Endodermal cell (in vitro differentiated cells): ENCODE measurements at regions not wholly inside any gene's neighbourhood (a gene's known extent, or its start where the extent isn't known, plus 50 kb on each side); places are given as distances from the start of the nearest gene placed in this dataset.

ENCODE experiments used
- DNase-seq: peaks from one replicate; pipeline ENCODE4 v3.0.0-alpha.2; 2017
- H3K27ac ChIP-seq: 2 replicates; pipeline ENCODE4 v1.5.1; 2013; ENCODE audit warnings: mild to moderate bottlenecking, low read depth, low read length, moderate library complexity
- H3K27me3 ChIP-seq: 2 replicates; pipeline ENCODE4 v1.6.1; 2013; ENCODE audit warnings: mild to moderate bottlenecking, low read length, moderate library complexity; ENCODE audit not compliant: insufficient read depth, control insufficient read depth, poor library complexity, severe bottlenecking
- H3K36me3 ChIP-seq: 2 replicates; pipeline ENCODE4 v1.7.0; 2013; ENCODE audit warnings: mild to moderate bottlenecking, low read length, moderate library complexity; ENCODE audit not compliant: control insufficient read depth, insufficient read depth
- H3K4me1 ChIP-seq: one replicate; pipeline ENCODE4 v1.7.0; 2013; ENCODE audit warnings: low read length; ENCODE audit not compliant: control insufficient read depth, insufficient read depth
- H3K4me3 ChIP-seq: 2 replicates; pipeline ENCODE4 v1.5.1; 2013; ENCODE audit warnings: mild to moderate bottlenecking, low read length, moderate library complexity
- H3K9ac ChIP-seq: 2 replicates; pipeline ENCODE4 v1.6.1; 2013; ENCODE audit warnings: mild to moderate bottlenecking, low read length, moderate library complexity; ENCODE audit not compliant: poor library complexity, severe bottlenecking; ENCODE audit errors: extremely low read depth
- H3K9me3 ChIP-seq: 2 replicates; pipeline ENCODE4 v1.6.1; 2013; ENCODE audit warnings: mild to moderate bottlenecking, low read length, moderate library complexity; ENCODE audit not compliant: control insufficient read depth
- H3K27ac Mint-ChIP-seq: 2 replicates; pipeline ENCODE4 v1.8.0; 2020; ENCODE audit warnings: mixed read lengths
- H3K27me3 Mint-ChIP-seq: 2 replicates; pipeline ENCODE4 v1.8.0; 2021; ENCODE audit warnings: mild to moderate bottlenecking, mixed read lengths; ENCODE audit not compliant: insufficient read depth
- H3K36me3 Mint-ChIP-seq: 2 replicates; pipeline ENCODE4 v1.8.0; 2020; ENCODE audit warnings: low read depth, mixed read lengths
- H3K4me1 Mint-ChIP-seq: 2 replicates; pipeline ENCODE4 v1.8.0; 2020; ENCODE audit warnings: mixed read lengths
- H3K4me3 Mint-ChIP-seq: 2 replicates; pipeline ENCODE4 v1.8.0; 2020; ENCODE audit warnings: mild to moderate bottlenecking, moderate library complexity, mixed read lengths
- H3K9me3 Mint-ChIP-seq: 2 replicates; pipeline ENCODE4 v1.8.0; 2020; ENCODE audit warnings: mild to moderate bottlenecking, mixed read lengths
- CTCF ChIP-seq: fragments of 200-600 bp; sonication (generic); conservative IDR thresholded peaks from 2 replicates; pipeline ENCODE4 v1.5.0; 2021; ENCODE audit warnings: antibody characterized with exemption, mild to moderate bottlenecking
- WGBS, 2 experiments: methylation state at CpG; one replicate each; pipeline versions ENCODE4 v1.1.5 to v1.1.7; 2013; ENCODE audit warnings: missing lambda C conversion rate in 2 of 2, mixed read lengths in 1 of 2; ENCODE audit not compliant: insufficient coverage in 1 of 2, insufficient read length in 1 of 2; 5-methylcytosine and 5-hydroxymethylcytosine counted together

GRCh38 chr4:181477591-181477990 lies 765.6 kb upstream of the TENM3 start:
- no peaks in the 10 kb centered on the region for H3K36me3 ChIP-seq
- no peak overlapping the region for H3K27ac ChIP-seq
- no peaks in the 10 kb centered on the region for H3K36me3 Mint-ChIP-seq
- DNase-seq: no peak
- no peaks in the 10 kb centered on the region for H3K27me3 Mint-ChIP-seq
- no peaks in the 10 kb centered on the region for H3K9me3 ChIP-seq
- H3K4me3 ChIP-seq: no peak overlapping the region
- peaks cover 21% of the 10 kb centered on the region for H3K4me1 Mint-ChIP-seq
- WGBS, 2 experiments: 95% methylated on average over 3 of the region's 4 CpGs; no CpG with 5 or more reads in 1 of the 2 experiments
- H3K4me1 ChIP-seq: no peaks in the 10 kb centered on the region
- no peaks in the 10 kb centered on the region for H3K9me3 Mint-ChIP-seq
- H3K27me3 ChIP-seq: no peaks in the 10 kb centered on the region
- H3K4me3 Mint-ChIP-seq: no peak overlapping the region
- TF ChIP-seq CTCF: no peak
- no peak overlapping the region for H3K27ac Mint-ChIP-seq
- H3K9ac ChIP-seq: no peak overlapping the region

- Histone ChIP-seq H3K4me1 (no peaks in the 10 kb centered on the region), H3K9me3 (no peaks in the 10 kb centered on the region), H3K27ac (no peak overlapping the region), H3K36me3 (no peaks in the 10 kb centered on the region), H3K9ac (no peak overlapping the region), H3K4me3 (no peak overlapping the region), H3K27me3 (no peaks in the 10 kb centered on the region)
- H3K4me3 Mint-ChIP-seq: no peak overlapping the region
- DNase-seq: no peak
- 67% methylated on average over 2 of the region's 3 CpGs; no CpG with 5 or more reads in 1 of the 2 experiments for WGBS, 2 experiments
- no peak for TF ChIP-seq CTCF
- H3K9me3 Mint-ChIP-seq: no peaks in the 10 kb centered on the region
- H3K36me3 Mint-ChIP-seq: no peaks in the 10 kb centered on the region
- no peaks in the 10 kb centered on the region for H3K27me3 Mint-ChIP-seq
- no peak overlapping the region for H3K27ac Mint-ChIP-seq
- H3K4me1 Mint-ChIP-seq: peaks cover 22% of the 10 kb centered on the region
Observed at GRCh38 chr4:181478656-181479055, 764.5 kb upstream of the TENM3 start.

- Mint-ChIP-seq H3K9me3 (no peaks in the 10 kb centered on the region), H3K36me3 (no peaks in the 10 kb centered on the region), H3K4me3 (no peak overlapping the region), H3K4me1 (peaks cover 26% of the 10 kb centered on the region), H3K27me3 (no peaks in the 10 kb centered on the region), H3K27ac (no peak overlapping the region)
- Histone ChIP-seq H3K4me3 (no peak overlapping the region), H3K9ac (no peak overlapping the region), H3K4me1 (no peaks in the 10 kb centered on the region), H3K9me3 (no peaks in the 10 kb centered on the region), H3K27me3 (no peaks in the 10 kb centered on the region), H3K36me3 (no peaks in the 10 kb centered on the region), H3K27ac (no peak overlapping the region)
- 58% methylated on average over 2 of the region's 2 CpGs; no CpG with 5 or more reads in 1 of the 2 experiments for WGBS, 2 experiments
- no peak for TF ChIP-seq CTCF
- DNase-seq: no peak
Observed at GRCh38 chr4:181479141-181479540, 764.1 kb upstream of the TENM3 start.
